ENCODE measurements at regions not wholly inside any gene's neighbourhood (a gene's known extent, or its start where the extent isn't known, plus 50 kb on each side); places are given as distances from the start of the nearest gene placed in this dataset.

GRCh38 chrX:137362583-137362982 is 203.3 kb upstream of the ZIC3 start:
- Histone ChIP-seq H3K27ac (ENCODE audit: insufficient read depth, low read length) (no peak overlapping the region), H3K4me1 (ENCODE audit: control insufficient read depth, extremely low read depth, insufficient read depth, low read length) (no peaks in the 10 kb centered on the region), H3K4me2 (ENCODE audit: extremely low read depth, insufficient read depth, low read length) (no peak overlapping the region), H3K79me2 (ENCODE audit: control insufficient read depth, insufficient read depth, low read length) (no peaks in the 10 kb centered on the region), H4K20me1 (ENCODE audit: control insufficient read depth, extremely low read depth, insufficient read depth, low read length) (no peaks in the 10 kb centered on the region), H3K4me3 (replicated peaks in 1 of 4; ENCODE audit: control extremely low read depth in 1 of 4, insufficient read depth in 1 of 4, low read depth in 3 of 4, low read length in 4 of 4) (no peak overlapping the region), H2AFZ (ENCODE audit: low read length) (no peak overlapping the region), H3K9ac (ENCODE audit: insufficient read depth, low read length) (no peak overlapping the region), H3K27me3 (ENCODE audit: control insufficient read depth, insufficient read depth, low read length) (no peaks in the 10 kb centered on the region), H3K36me3 (ENCODE audit: control insufficient read depth, insufficient read depth, low read length) (no peaks in the 10 kb centered on the region), H3K9me3 (ENCODE audit: control insufficient read depth, insufficient read depth, low read depth, low read length) (no peaks in the 10 kb centered on the region)
- TF ChIP-seq EZH2 (IDR thresholded peaks at IDR 0.05; ENCODE audit: low read length, missing control alignments) (no peak), CTCF (conservative IDR thresholded peaks at IDR 0.05 in 1 of 2, IDR thresholded peaks at IDR 0.05 in 1 of 2; ENCODE audit: low read depth in 1 of 2, low read length in 2 of 2) (no peak)
- no peak for DNase-seq (ENCODE audit: low read depth in 2 of 2)

GRCh38 chrX:137354851-137355250 is 211.1 kb upstream of the ZIC3 start:
- Histone ChIP-seq H3K4me1 (ENCODE audit: control insufficient read depth, extremely low read depth, insufficient read depth, low read length) (no peaks in the 10 kb centered on the region), H2AFZ (ENCODE audit: low read length) (no peak overlapping the region), H4K20me1 (ENCODE audit: control insufficient read depth, extremely low read depth, insufficient read depth, low read length) (no peaks in the 10 kb centered on the region), H3K9ac (ENCODE audit: insufficient read depth, low read length) (no peak overlapping the region), H3K79me2 (ENCODE audit: control insufficient read depth, insufficient read depth, low read length) (no peaks in the 10 kb centered on the region), H3K27me3 (ENCODE audit: control insufficient read depth, insufficient read depth, low read length) (no peaks in the 10 kb centered on the region), H3K27ac (ENCODE audit: insufficient read depth, low read length) (no peak overlapping the region), H3K4me2 (ENCODE audit: extremely low read depth, insufficient read depth, low read length) (no peak overlapping the region), H3K36me3 (ENCODE audit: control insufficient read depth, insufficient read depth, low read length) (no peaks in the 10 kb centered on the region), H3K4me3 (replicated peaks in 1 of 4; ENCODE audit: control extremely low read depth in 1 of 4, insufficient read depth in 1 of 4, low read depth in 3 of 4, low read length in 4 of 4) (no peak overlapping the region), H3K9me3 (ENCODE audit: control insufficient read depth, insufficient read depth, low read depth, low read length) (no peaks in the 10 kb centered on the region)
- TF ChIP-seq CTCF (conservative IDR thresholded peaks at IDR 0.05 in 1 of 2, IDR thresholded peaks at IDR 0.05 in 1 of 2; ENCODE audit: low read depth in 1 of 2, low read length in 2 of 2), result no peak
- TF ChIP-seq EZH2 (IDR thresholded peaks at IDR 0.05; ENCODE audit: low read length, missing control alignments), result no peak
- no peak for DNase-seq (ENCODE audit: low read depth in 2 of 2)

GRCh38 chrX:137353404-137353803 is 212.5 kb upstream of the ZIC3 start:
- no peaks in the 10 kb centered on the region for H3K9me3 ChIP-seq (ENCODE audit: control insufficient read depth, insufficient read depth, low read depth, low read length)

More at GRCh38 chrX:137353404-137353803, 212.5 kb upstream of the ZIC3 start:
- Histone ChIP-seq H3K4me2 (ENCODE audit: extremely low read depth, insufficient read depth, low read length) (no peak overlapping the region), H3K4me3 (replicated peaks in 1 of 4; ENCODE audit: control extremely low read depth in 1 of 4, insufficient read depth in 1 of 4, low read depth in 3 of 4, low read length in 4 of 4) (no peak overlapping the region), H3K79me2 (ENCODE audit: control insufficient read depth, insufficient read depth, low read length) (no peaks in the 10 kb centered on the region), H4K20me1 (ENCODE audit: control insufficient read depth, extremely low read depth, insufficient read depth, low read length) (no peaks in the 10 kb centered on the region), H2AFZ (ENCODE audit: low read length) (no peak overlapping the region), H3K27me3 (ENCODE audit: control insufficient read depth, insufficient read depth, low read length) (no peaks in the 10 kb centered on the region), H3K36me3 (ENCODE audit: control insufficient read depth, insufficient read depth, low read length) (no peaks in the 10 kb centered on the region), H3K27ac (ENCODE audit: insufficient read depth, low read length) (no peak overlapping the region), H3K4me1 (ENCODE audit: control insufficient read depth, extremely low read depth, insufficient read depth, low read length) (no peaks in the 10 kb centered on the region), H3K9ac (ENCODE audit: insufficient read depth, low read length) (no peak overlapping the region)
- no peak for TF ChIP-seq CTCF (conservative IDR thresholded peaks at IDR 0.05 in 1 of 2, IDR thresholded peaks at IDR 0.05 in 1 of 2; ENCODE audit: low read depth in 1 of 2, low read length in 2 of 2)
- TF ChIP-seq EZH2 (IDR thresholded peaks at IDR 0.05; ENCODE audit: low read length, missing control alignments), result no peak
- DNase-seq (ENCODE audit: low read depth in 2 of 2), result no peak
